ENCODE measurements at regions not wholly inside any gene's neighbourhood (a gene's known extent, or its start where the extent isn't known, plus 50 kb on each side); places are given as distances from the start of the nearest gene placed in this dataset.
"Not testable (repeated sequence)": the region's sequence is repeated elsewhere in the genome, so short reads cannot be mapped to it uniquely, and the experiment has no call there.

DNA sequence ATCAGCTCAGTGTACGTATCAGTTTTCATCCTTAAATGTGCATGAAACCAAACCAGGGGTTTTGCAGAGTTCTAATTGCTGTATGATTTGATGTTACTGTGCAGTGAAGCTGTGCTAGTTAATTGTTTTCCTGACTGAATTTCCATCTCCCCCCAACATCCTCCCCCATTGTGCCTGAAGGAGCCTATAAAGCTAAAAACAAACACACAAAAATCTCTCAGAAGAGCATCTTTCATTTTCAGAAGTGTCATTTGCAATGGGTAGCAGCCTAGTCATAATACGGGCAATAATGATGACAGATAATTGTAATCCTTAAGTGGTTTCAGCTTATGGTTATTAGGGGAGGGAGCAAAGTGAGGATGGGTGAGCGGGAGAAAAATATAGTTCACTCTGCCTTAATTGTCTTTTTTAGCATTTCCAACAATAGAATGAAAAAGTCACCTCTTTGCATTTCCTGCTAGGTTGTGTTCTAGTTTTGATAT is 207.9 kb upstream of the TBL1XR1 start:
- H3K36me3 ChIP-seq, result no peaks in the 10 kb centered on the region
- no peaks in the 10 kb centered on the region for H3K27me3 ChIP-seq
- H3K4me3 ChIP-seq, result no peak overlapping the region
- TF ChIP-seq, protein P1, sequence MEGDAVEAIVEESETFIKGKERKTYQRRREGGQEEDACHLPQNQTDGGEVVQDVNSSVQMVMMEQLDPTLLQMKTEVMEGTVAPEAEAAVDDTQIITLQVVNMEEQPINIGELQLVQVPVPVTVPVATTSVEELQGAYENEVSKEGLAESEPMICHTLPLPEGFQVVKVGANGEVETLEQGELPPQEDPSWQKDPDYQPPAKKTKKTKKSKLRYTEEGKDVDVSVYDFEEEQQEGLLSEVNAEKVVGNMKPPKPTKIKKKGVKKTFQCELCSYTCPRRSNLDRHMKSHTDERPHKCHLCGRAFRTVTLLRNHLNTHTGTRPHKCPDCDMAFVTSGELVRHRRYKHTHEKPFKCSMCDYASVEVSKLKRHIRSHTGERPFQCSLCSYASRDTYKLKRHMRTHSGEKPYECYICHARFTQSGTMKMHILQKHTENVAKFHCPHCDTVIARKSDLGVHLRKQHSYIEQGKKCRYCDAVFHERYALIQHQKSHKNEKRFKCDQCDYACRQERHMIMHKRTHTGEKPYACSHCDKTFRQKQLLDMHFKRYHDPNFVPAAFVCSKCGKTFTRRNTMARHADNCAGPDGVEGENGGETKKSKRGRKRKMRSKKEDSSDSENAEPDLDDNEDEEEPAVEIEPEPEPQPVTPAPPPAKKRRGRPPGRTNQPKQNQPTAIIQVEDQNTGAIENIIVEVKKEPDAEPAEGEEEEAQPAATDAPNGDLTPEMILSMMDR (IDR thresholded peaks at IDR 0.05), result no peak
- intact Hi-C loops (cut with DNase I), result no loop called here
- H3K9me3 ChIP-seq, result no peaks in the 10 kb centered on the region
- DNase-seq (ENCODE audit: low spot score in 2 of 2), result no peak
- no peak overlapping the region for H3K27ac ChIP-seq
- no peaks in the 10 kb centered on the region for H3K4me1 ChIP-seq

DNA sequence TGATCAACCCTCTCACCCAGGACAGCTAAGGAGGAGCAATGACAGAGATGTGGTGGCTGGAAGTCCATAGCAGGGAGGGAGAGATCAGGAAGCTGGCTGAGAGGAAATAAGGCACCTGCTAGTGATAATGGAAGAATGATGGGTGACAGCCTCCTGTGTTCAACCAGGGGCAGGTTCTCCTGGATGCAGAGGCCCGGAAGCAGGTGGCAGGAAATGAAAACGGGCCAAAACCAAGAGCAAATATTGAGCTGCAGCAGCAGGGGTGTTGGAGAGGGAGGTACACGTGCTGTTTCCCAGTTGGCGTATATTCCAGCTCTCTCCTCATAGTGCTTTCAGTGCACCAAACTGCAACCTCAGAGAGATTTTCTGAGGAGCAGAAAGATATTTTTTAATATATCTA is 213.4 kb upstream of the TBL1XR1 start:
- Histone ChIP-seq H3K27ac (no peak overlapping the region), H3K9me3 (no peaks in the 10 kb centered on the region), H3K4me3 (no peak overlapping the region), H3K4me1 (no peaks in the 10 kb centered on the region), H3K36me3 (no peaks in the 10 kb centered on the region), H3K27me3 (no peaks in the 10 kb centered on the region)
- intact Hi-C loops (cut with DNase I), result no loop called here
- DNase-seq (ENCODE audit: low spot score in 2 of 2), result no peak
- TF ChIP-seq, protein P1 (IDR thresholded peaks at IDR 0.05), result no peak

DNA sequence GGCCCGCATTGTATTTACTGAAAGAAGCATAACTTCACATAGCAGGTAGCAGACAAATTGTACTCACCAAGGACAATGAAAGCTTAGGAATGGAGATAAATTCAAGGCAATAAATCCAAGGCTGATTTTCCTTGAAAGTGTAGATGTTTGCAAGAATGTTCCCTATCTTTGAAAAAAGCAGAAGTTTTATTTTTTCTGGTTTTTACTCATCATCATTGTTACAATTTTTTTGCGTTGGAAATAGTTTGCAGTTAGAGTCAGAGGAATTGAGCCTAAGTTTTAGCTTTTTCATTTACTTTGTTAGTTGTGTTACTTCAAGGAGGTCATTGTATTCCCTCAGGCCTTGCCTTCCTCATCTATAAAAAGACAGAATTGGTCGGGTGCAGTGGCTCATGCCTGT is 213.9 kb upstream of the TBL1XR1 start:
- no peak for DNase-seq (ENCODE audit: low spot score in 2 of 2)
- H3K27ac ChIP-seq, result no peak overlapping the region
- TF ChIP-seq, protein P1 (IDR thresholded peaks at IDR 0.05), result no peak
- H3K36me3 ChIP-seq, result no peaks in the 10 kb centered on the region
- H3K27me3 ChIP-seq, result no peaks in the 10 kb centered on the region
- H3K4me3 ChIP-seq, result no peak overlapping the region
- intact Hi-C loops (cut with DNase I), result no loop called here
- no peaks in the 10 kb centered on the region for H3K4me1 ChIP-seq
- H3K9me3 ChIP-seq, result no peaks in the 10 kb centered on the region

DNA sequence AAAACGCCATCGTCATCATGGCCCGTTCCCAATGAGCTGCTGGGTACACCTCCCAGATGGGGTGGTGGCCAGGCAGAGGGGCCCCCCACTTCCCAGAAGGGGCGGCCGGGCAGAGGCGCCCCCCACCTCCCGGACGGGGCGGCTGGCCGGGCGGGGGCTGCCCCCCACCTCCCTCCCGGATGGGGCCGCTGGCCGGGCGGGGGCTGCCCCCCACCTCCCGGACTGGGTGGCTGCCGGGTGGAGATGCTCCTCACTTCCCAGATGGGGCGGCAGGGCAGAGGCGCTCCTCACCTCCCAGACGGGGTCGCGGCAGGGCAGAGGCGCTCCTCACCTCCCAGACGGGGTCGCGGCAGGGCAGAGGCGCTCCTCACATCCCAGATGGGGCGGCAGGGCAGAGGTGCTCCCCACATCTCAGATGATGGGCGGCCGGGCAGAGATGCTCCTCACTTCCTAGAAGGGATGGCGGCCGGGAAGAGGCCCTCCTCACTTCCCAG is 215.4 kb upstream of the TBL1XR1 start:
- intact Hi-C loops (cut with DNase I); H3K4me1 ChIP-seq; H3K27me3 ChIP-seq; DNase-seq (ENCODE audit: low spot score in 2 of 2); H3K27ac ChIP-seq; H3K36me3 ChIP-seq; H3K4me3 ChIP-seq; H3K9me3 ChIP-seq: not testable (repeated sequence)

DNA sequence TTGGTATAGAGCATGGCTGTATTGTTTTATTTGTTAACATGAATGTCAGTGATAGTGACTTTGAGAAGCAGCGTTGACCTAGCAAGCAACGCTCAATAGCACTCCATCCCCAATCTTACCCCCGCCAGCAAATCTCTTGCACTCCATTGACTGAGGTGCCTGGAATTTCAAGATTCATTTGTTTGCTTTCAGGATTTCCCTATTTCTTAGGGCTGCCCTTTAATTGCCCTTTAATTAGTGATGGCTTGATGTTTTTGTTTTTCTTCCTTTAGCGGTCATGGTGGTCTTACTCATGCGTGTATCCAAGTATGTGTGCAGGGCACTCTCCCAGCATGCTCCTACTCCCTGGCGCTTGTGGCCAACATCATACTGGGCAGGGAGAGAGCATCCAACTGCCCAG is 216.8 kb upstream of the TBL1XR1 start:
- Histone ChIP-seq H3K4me3 (no peak overlapping the region), H3K36me3 (no peaks in the 10 kb centered on the region), H3K27ac (no peak overlapping the region), H3K4me1 (no peaks in the 10 kb centered on the region), H3K9me3 (no peaks in the 10 kb centered on the region), H3K27me3 (no peaks in the 10 kb centered on the region)
- DNase-seq (ENCODE audit: low spot score in 2 of 2), result no peak
- TF ChIP-seq, protein P1 (IDR thresholded peaks at IDR 0.05), result no peak
- intact Hi-C loops (cut with DNase I), result no loop called here

DNA sequence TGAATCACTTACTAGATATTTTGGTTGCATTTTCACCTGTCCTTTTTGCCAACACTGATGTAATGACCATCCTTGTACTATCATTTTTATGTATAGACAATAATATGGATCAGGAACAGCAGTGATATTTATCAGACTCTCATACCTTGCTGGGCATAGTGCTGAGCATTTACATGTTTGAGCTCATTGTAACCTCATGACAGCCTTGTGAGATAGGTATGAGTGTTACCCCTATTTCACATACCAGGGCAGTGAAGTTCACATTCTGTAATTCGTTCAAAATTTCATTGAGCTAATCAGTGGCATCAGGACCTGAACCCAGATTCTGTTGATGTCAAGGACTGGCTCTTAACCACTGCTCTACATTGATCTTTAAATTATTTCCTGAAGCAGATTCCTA is 221.5 kb upstream of the TBL1XR1 start:
- intact Hi-C loops (cut with DNase I), result no loop called here
- no peak overlapping the region for H3K4me3 ChIP-seq
- H3K36me3 ChIP-seq, result no peaks in the 10 kb centered on the region
- TF ChIP-seq, protein P1 (IDR thresholded peaks at IDR 0.05), result no peak
- H3K27ac ChIP-seq, result no peak overlapping the region
- H3K9me3 ChIP-seq, result no peaks in the 10 kb centered on the region
- no peak for DNase-seq (ENCODE audit: low spot score in 2 of 2)
- no peaks in the 10 kb centered on the region for H3K4me1 ChIP-seq
- no peaks in the 10 kb centered on the region for H3K27me3 ChIP-seq

Measured in ascending aorta (tissue), 2 donors.